Activated T-helper 1 cell treated with anti-CD3 and anti-CD28 coated beads, Interleukin-2, amount 50 U/mL, for 16 hours (primary cell): ENCODE measurements at regions not wholly inside any gene's neighbourhood (a gene's known extent, or its start where the extent isn't known, plus 50 kb on each side); places are given as distances from the start of the nearest gene placed in this dataset.
"Not testable (repeated sequence)": the region's sequence is repeated elsewhere in the genome, so short reads cannot be mapped to it uniquely, and the experiment has no call there.

Experiments used
- DNase-seq, 2 donors: peaks; one replicate each; pipeline ENCODE4 v3.0.0-alpha.2; 2020; ENCODE audit warnings: low read depth in 1 of 2, low spot score in 1 of 2

DNA sequence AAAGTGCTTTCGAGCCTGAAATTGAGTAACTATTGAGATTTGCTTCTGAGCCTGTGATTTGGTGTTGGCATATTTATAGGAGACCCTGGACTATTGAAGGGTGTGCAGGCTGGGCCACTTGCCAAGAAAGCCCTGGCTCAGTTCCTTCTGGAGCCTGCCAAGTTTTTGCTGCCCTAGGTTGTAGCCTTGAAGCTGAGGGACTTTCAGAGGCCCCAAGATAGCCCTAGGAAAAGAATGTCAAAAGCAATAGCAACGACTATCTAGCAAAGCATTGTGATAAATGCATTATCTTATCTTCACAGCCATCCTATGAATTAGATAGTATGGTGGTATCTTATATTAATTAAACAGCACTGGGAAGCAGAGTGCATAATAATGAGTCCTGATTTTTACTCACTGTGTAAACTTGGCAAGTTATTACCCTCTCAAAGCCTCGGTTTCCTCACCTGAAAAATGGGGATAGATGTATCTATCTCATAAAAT is 473.7 kb upstream of the PODXL start:
- DNase-seq = no peak

DNA sequence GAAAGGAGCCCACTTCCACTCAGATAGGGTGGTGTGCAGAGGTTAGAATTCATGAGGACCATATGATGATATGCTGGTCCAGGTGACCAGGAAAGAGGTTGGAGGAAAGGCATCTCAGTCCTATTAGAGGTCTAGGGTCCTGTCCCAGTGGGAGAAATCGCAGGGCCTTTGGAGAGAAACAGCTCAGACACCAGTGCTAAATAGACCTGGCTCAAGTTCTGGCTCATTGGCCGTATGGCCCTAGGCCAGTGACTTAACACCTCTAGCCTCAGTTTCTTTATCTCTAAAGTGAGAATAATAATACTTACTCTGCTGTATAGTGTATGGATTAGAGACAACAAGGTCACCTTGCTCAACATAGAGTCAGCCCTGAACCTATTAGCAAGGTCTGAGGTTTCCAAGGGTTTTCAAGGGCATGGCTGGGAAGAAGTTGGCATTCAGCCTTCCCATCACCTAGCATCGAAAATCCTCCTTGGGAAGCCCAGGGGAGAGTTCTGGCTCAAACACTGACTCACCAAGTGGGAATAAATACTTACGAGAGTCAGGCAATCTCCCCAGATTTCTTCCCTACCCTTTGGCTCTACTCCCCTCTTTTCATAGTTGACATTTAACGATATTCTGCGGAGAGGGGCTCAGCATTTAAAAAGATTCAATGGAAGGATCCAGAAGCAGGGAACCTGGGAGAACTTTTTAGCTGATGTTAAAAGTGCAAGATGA is 473.1 kb upstream of the PODXL start:
- DNase-seq = no peak

GRCh38 chr7:132028144-132028920 is 471.9 kb upstream of the PODXL start:
- no peak for DNase-seq

DNA sequence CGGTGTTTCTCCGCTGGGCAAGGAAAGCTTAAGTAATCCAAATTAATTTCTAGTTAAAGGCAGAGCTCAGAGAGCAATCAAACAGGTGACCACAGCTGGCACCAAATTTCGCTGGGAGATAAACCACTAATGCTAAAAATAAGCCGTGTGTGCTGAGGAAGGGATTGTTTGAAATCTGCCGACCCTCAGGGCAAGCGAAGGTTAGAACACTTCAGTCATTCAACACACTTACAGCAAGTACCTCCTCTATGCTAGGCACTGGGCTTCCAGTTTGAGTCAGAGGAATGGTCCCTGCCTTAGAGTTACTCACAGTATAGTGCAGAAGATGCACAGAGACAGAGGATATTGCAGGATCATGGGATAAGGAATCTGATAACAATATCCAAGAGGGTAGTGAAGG is 467.9 kb upstream of the PODXL start:
- DNase-seq = no peak

GRCh38 chr7:132023466-132023865 is 467.0 kb upstream of the PODXL start:
- DNase-seq = no peak

- no peak for DNase-seq
Observed at GRCh38 chr7:132022188-132022587, 465.8 kb upstream of the PODXL start.

- no peak for DNase-seq
Observed at GRCh38 chr7:132019703-132020102, 463.3 kb upstream of the PODXL start.

DNA sequence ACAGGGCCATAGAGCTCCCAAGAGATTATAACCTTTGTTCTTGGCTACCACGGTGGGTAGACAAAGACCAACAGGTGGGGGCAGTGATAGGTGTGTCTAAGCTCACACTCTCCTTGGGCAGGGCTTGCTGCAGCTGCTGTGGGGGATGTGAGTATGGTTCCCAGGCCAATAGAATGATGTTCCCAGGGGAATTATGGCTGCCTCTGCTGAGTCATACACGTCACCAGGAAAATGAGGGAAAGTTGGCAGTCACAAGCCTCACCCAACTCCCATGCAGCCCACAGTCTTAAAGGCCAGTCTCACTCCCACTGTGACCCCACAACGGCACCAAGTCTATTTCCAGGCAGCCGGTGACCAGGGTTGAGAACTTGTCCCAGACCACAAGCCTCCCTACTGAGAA is 453.4 kb upstream of the PODXL start:
- no peak for DNase-seq

- DNase-seq = no peak
Observed at GRCh38 chr7:132004529-132004928, 448.1 kb upstream of the PODXL start.

DNA sequence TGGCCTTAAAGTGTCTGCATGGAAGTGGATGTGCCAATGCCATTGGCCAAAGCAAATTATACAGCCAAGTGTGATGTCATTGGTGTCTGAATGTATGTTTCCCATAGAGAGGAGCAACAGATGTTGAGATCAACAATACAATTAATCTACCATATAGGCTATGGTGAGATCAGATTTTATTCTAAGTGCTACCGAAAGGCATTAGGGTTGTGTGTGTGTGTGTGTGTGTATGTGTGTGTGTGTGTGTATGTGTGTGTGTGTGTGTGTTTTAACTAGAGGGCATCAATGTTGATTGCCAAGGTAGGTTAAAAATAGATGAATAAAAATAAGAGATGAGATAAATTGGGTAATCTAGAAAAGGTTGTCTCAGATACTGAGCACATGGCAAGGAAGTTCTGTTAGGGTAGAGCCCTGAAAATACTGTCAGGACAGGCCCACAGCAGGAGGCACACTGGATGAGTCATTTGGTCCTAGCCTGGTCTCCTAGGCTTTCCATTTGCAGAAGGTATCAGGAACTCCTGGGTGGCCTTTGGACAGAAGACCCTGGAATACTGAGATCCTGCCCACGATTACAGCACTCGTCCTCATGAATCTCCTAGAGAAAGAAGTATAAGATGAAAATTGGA is 446.0 kb upstream of the PODXL start:
- no peak for DNase-seq

DNA sequence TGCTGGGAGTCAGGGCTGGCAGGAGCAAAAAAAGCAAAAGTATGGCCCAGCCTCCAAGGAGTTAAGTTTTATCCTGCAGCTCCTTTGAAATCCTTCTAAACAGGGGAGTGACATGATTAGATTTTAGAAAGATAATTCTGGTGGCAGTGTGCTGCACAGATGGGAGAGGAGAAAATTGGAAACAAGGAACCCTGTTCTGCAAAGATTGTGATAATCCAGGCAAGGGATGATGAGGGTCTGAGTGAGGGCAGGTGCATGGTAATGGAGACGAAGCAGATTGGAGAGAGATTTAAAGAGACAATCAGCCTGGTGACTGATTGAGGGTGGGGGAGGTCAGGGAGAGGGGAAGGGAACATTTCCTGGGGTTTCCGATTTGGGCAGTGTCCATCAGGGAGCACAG is 444.7 kb upstream of the PODXL start:
- no peak for DNase-seq

- DNase-seq = no peak
Observed at GRCh38 chr7:131999193-131999592, 442.8 kb upstream of the PODXL start.

GRCh38 chr7:131995324-131995723 is 438.9 kb upstream of the PODXL start:
- no peak for DNase-seq

- DNase-seq = not testable (repeated sequence)
Observed at GRCh38 chr7:131981069-131981468, 424.6 kb upstream of the PODXL start.

DNA sequence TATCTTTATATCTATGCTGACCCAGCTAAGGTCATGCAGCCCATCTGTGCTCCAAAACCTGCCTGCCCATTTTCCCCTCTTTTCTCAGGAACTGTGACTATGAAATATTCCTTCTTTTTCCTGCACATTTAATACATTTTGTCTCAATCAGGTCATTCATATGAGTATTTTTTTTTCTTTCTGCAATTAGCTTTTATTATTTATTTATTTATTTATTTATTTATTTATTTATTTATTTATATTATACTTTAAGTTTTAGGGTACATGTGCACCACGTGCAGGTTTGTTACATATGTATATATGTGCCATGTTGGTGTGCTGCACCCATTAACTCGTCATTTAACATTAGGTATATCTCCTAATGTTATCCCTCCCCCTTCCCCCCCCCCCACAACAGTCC is 421.7 kb upstream of the PODXL start:
- DNase-seq = not testable (repeated sequence)

- no peak for DNase-seq
Observed at GRCh38 chr7:131976411-131976810, 420.0 kb upstream of the PODXL start.

- DNase-seq = no peak
Observed at GRCh38 chr7:131974671-131975070, 418.2 kb upstream of the PODXL start.

GRCh38 chr7:131972251-131972650 is 415.8 kb upstream of the PODXL start:
- no peak for DNase-seq

- DNase-seq = no peak
Observed at GRCh38 chr7:131970602-131971001, 414.2 kb upstream of the PODXL start.

- DNase-seq = no peak
Observed at GRCh38 chr7:131969560-131969959, 413.1 kb upstream of the PODXL start.

DNA sequence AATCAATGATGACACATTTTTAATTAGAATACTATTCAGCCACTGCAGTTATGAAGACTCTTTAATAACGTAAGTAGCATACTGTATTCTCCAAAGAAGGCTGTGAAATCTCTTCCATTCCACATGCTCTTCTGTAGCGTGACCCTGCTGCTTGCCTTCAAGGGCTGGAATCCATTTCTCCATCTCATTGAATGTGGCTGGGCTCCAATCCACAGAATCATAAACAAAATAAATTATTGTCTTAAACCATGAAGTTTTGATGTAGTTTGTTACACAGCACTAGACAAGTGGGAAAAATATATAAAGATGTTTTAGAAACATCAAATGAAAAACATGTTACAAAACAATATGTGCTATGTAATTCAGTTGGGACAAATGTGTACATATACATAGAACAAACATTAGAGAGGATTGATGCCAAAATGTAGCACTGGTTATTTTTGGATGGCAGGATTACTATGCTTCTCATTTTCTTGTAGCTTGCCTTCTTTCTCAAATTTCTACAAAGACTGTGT is 410.8 kb upstream of the PODXL start:
- no peak for DNase-seq

DNA sequence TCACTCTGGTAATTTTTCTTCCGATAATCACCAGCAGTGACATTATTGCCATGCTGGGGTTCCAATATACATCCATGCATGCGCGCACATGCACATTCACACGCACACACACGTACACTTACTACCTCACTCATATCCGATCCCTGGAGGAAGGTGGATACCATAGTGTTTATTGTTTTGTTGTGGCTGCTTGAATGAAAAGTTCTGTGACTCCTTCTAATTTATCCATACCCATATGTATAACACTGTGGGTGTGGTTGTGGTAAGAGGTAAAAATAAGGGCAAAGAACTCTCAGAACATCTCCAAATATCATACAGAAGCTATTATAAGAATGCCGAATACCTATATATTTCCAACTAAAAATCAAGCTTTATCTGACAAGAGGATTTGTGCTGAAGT is 407.8 kb upstream of the PODXL start:
- DNase-seq = no peak
